ENCODE measurements at regions not wholly inside any gene's neighbourhood (a gene's known extent, or its start where the extent isn't known, plus 50 kb on each side); places are given as distances from the start of the nearest gene placed in this dataset.

- TF ChIP-seq ELF4 (CRISPR knock-in tag; IDR thresholded peaks at IDR 0.05; ENCODE audit: borderline replicate concordance) = no peak
- no peak for TF ChIP-seq CTCF (CRISPR knock-in tag; IDR thresholded peaks at IDR 0.05)
- no peak for TF ChIP-seq ETV5 (CRISPR knock-in tag; IDR thresholded peaks at IDR 0.05; ENCODE audit: borderline replicate concordance)
- TF ChIP-seq RORA (CRISPR knock-in tag; IDR thresholded peaks at IDR 0.05) = no peak
- TF ChIP-seq ZNF318 (CRISPR knock-in tag; IDR thresholded peaks at IDR 0.05) = no peak
- no peak for TF ChIP-seq ZNF280B (CRISPR knock-in tag; IDR thresholded peaks at IDR 0.05; ENCODE audit: borderline replicate concordance)
- no peak for TF ChIP-seq EP300 (IDR thresholded peaks at IDR 0.05; ENCODE audit: low read depth in 2 of 2, low read length in 2 of 2)
- no peak for TF ChIP-seq EP300 (CRISPR knock-in tag; IDR thresholded peaks at IDR 0.05; ENCODE audit: borderline replicate concordance)
- no peak for TF ChIP-seq EZH2 (conservative IDR thresholded peaks at IDR 0.05; ENCODE audit: low read depth, low read length)
- no peak for TF ChIP-seq CREB3 (CRISPR knock-in tag; IDR thresholded peaks at IDR 0.05)
- TF ChIP-seq FOXM1 (CRISPR knock-in tag; IDR thresholded peaks at IDR 0.05) = no peak
Measured at GRCh38 chr2:226671141-226671676, 128.4 kb downstream of the IRS1 start.
